HUES48 (cell line): ENCODE measurements at regions not wholly inside any gene's neighbourhood (a gene's known extent, or its start where the extent isn't known, plus 50 kb on each side); places are given as distances from the start of the nearest gene placed in this dataset.
"Not testable (repeated sequence)": the region's sequence is repeated elsewhere in the genome, so short reads cannot be mapped to it uniquely, and the experiment has no call there.

ENCODE experiments used
- H3K27ac ChIP-seq: one replicate; pipeline ENCODE4 v1.7.0; 2013; ENCODE audit warnings: low read depth, low read length, inconsistent platforms
- H3K27me3 ChIP-seq: 2 replicates; pipeline ENCODE4 v1.6.1; 2013; ENCODE audit warnings: mild to moderate bottlenecking, low read length; ENCODE audit not compliant: control insufficient read depth, insufficient read depth
- H3K36me3 ChIP-seq: 2 replicates; pipeline ENCODE4 v1.6.1; 2013; ENCODE audit warnings: low read length; ENCODE audit not compliant: control insufficient read depth, insufficient read depth
- H3K4me1 ChIP-seq: 2 replicates; pipeline ENCODE4 v1.6.1; 2013; ENCODE audit warnings: mild to moderate bottlenecking, low read length; ENCODE audit not compliant: control insufficient read depth, insufficient read depth
- H3K4me3 ChIP-seq: 2 replicates; pipeline ENCODE4 v1.5.1; 2013; ENCODE audit warnings: mild to moderate bottlenecking, low read depth, low read length
- H3K9ac ChIP-seq: 2 replicates; pipeline ENCODE4 v1.6.1; 2013; ENCODE audit warnings: mild to moderate bottlenecking, low read depth, low read length, moderate library complexity
- H3K9me3 ChIP-seq: 2 replicates; pipeline ENCODE4 v1.6.1; 2013; ENCODE audit warnings: low read length; ENCODE audit not compliant: control insufficient read depth, insufficient read depth

DNA sequence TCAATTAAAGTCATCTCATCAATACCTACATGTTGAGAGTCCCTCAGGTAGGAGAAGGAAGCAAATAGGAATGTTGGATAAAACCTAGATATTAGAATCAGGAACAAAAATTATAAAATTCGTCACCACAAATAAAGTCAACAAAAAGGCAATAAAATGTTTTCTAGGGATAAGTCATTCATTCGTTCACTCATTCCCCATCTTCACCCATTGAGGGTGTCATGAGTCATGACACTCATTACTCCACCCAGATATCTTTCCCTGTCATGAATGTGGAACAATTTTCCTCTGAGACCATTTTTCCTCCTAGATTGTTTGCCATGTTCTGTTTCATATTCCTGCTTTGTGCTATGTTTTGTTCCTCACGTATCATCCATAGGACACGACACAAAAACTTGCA is 50.9 kb upstream of the OLIG3 start:
- Histone ChIP-seq H3K9ac (no peak overlapping the region), H3K27me3 (no peaks in the 10 kb centered on the region), H3K27ac (no peak overlapping the region), H3K36me3 (no peaks in the 10 kb centered on the region), H3K4me1 (peaks cover 58% of the 10 kb centered on the region), H3K9me3 (no peaks in the 10 kb centered on the region), H3K4me3 (no peak overlapping the region)

DNA sequence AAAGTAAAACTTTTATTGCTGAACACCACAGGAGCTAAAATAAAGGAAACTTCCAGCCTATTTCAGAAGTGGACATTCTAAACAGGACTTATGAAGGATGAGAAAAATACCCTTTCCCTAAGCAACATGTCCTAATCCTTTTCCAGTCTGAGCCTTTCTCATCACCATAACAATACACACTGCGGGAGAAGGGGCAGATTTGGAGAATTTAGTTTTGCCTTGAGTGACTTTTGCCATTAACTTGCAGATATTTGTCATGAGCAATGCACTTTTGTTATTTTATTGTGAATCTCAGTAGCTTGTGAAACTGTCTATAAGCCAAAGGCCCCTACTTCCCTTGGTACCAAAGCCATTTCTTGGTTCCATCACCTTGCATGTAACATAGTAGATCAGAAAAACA is 53.0 kb upstream of the OLIG3 start:
- H3K36me3 ChIP-seq: no peaks in the 10 kb centered on the region
- H3K4me1 ChIP-seq: peaks cover 50% of the 10 kb centered on the region
- no peaks in the 10 kb centered on the region for H3K27me3 ChIP-seq
- H3K9ac ChIP-seq: no peak overlapping the region
- H3K27ac ChIP-seq: peak overlapping the region; percentile 9
- H3K4me3 ChIP-seq: peak overlapping the region; percentile 20; the same call in 1 of the 2 replicates
- no peaks in the 10 kb centered on the region for H3K9me3 ChIP-seq

GRCh38 chr6:137547601-137548000 is 53.4 kb upstream of the OLIG3 start:
- H3K36me3 ChIP-seq: no peaks in the 10 kb centered on the region
- no peaks in the 10 kb centered on the region for H3K27me3 ChIP-seq
- H3K9ac ChIP-seq: no peak overlapping the region
- no peaks in the 10 kb centered on the region for H3K9me3 ChIP-seq
- peaks cover 46% of the 10 kb centered on the region for H3K4me1 ChIP-seq
- H3K4me3 ChIP-seq: peak overlapping the region; percentile 20; the same call in 1 of the 2 replicates
- H3K27ac ChIP-seq: peak overlapping the region; percentile 9

- no peaks in the 10 kb centered on the region for H3K27me3 ChIP-seq
- H3K9ac ChIP-seq: no peak overlapping the region
- no peaks in the 10 kb centered on the region for H3K36me3 ChIP-seq
- H3K4me1 ChIP-seq: peaks cover 35% of the 10 kb centered on the region
- no peaks in the 10 kb centered on the region for H3K9me3 ChIP-seq
- H3K4me3 ChIP-seq: no peak overlapping the region
- H3K27ac ChIP-seq: no peak overlapping the region
Measured at GRCh38 chr6:137549106-137549505, 54.9 kb upstream of the OLIG3 start.

DNA sequence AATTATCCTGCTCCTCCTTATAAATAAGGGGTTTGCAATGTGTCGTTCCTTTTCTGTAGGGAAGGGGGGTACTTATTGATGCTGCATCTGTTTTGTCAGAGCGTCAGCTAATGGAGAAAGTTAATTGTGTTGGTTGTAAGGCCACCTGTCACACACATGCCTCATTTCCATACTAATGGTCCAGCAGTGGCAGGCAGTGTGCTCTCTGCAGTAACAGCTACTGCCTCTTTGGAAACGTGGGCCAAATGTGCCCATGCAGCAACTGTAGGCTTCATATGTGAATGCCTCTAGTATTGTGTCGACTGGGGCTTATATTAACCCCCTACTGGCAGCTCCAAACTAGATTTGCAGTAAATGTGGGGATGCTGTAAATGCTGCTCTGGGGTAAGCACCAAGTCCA is 56.3 kb upstream of the OLIG3 start:
- H3K27me3 ChIP-seq: no peaks in the 10 kb centered on the region
- H3K27ac ChIP-seq: no peak overlapping the region
- H3K9me3 ChIP-seq: no peaks in the 10 kb centered on the region
- no peak overlapping the region for H3K4me3 ChIP-seq
- H3K9ac ChIP-seq: no peak overlapping the region
- H3K36me3 ChIP-seq: no peaks in the 10 kb centered on the region
- peaks cover 35% of the 10 kb centered on the region for H3K4me1 ChIP-seq

GRCh38 chr6:137552146-137552545 is 58.0 kb upstream of the OLIG3 start:
- no peak overlapping the region for H3K9ac ChIP-seq
- no peak overlapping the region for H3K27ac ChIP-seq
- H3K27me3 ChIP-seq: no peaks in the 10 kb centered on the region
- no peaks in the 10 kb centered on the region for H3K9me3 ChIP-seq
- no peak overlapping the region for H3K4me3 ChIP-seq
- H3K4me1 ChIP-seq: peaks cover 21% of the 10 kb centered on the region
- H3K36me3 ChIP-seq: no peaks in the 10 kb centered on the region

- no peak overlapping the region for H3K9ac ChIP-seq
- no peaks in the 10 kb centered on the region for H3K36me3 ChIP-seq
- H3K27ac ChIP-seq: no peak overlapping the region
- H3K4me3 ChIP-seq: no peak overlapping the region
- H3K4me1 ChIP-seq: peaks cover 14% of the 10 kb centered on the region
- no peaks in the 10 kb centered on the region for H3K27me3 ChIP-seq
- no peaks in the 10 kb centered on the region for H3K9me3 ChIP-seq
Measured at GRCh38 chr6:137552809-137553208, 58.6 kb upstream of the OLIG3 start.

- not testable (repeated sequence) for H3K9ac ChIP-seq, H3K4me3 ChIP-seq, H3K9me3 ChIP-seq, H3K27ac ChIP-seq, H3K27me3 ChIP-seq, H3K36me3 ChIP-seq, H3K4me1 ChIP-seq
Measured at GRCh38 chr6:137559521-137560183, 65.5 kb upstream of the OLIG3 start.

DNA sequence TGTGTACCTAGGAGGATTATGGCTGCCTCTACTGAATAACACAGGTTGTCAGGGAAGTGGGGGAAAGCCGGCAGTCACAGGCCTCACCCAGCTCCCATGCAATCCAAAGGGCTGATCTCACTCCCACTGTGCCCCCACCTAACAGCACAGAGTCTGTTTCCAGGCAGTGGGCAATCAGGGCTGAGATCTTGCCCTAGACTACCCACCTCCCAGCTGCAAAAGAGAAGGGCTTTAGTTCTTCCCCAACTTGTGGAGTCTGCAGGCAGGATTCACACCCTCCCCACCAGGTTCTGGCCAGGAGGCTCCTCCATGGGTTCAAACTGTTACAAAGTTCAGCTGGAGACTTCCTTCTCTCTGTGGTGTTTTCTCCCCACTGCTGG is 66.0 kb upstream of the OLIG3 start:
- Histone ChIP-seq H3K9me3 (no peaks in the 10 kb centered on the region), H3K27me3 (no peaks in the 10 kb centered on the region), H3K36me3 (no peaks in the 10 kb centered on the region), H3K27ac (no peak overlapping the region), H3K4me3 (no peak overlapping the region), H3K9ac (no peak overlapping the region), H3K4me1 (no peaks in the 10 kb centered on the region)

DNA sequence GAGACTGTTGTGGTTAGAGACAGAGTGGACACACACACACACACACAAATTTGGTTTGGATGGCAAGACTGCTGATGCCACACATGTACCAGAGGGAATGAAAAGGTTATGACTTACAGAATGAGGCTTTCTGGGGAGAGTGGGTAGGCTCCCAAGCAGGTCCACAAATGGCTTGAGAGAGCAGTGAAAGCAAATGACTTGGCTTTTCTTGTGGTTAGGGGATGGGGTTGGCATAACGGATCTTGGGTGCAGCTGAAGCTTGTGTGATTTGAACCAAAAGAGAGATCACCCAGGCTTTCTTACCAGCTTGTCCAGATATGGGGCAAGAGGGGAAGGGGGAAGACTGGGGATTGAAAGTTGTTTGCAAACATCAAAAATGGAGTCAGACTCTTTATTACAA is 73.9 kb upstream of the OLIG3 start:
- Histone ChIP-seq H3K27ac (no peak overlapping the region), H3K27me3 (no peaks in the 10 kb centered on the region; the same call in 1 of the 2 replicates), H3K9me3 (no peaks in the 10 kb centered on the region), H3K9ac (no peak overlapping the region), H3K36me3 (no peaks in the 10 kb centered on the region), H3K4me3 (no peak overlapping the region), H3K4me1 (0 out of 2 replicates have a peak, but pooled peaks cover 3% of the 10 kb centered on the region)

GRCh38 chr6:137570393-137570792 is 76.2 kb upstream of the OLIG3 start:
- no peak overlapping the region for H3K4me3 ChIP-seq
- no peaks in the 10 kb centered on the region for H3K36me3 ChIP-seq
- peaks cover 6% of the 10 kb centered on the region; the same call in 1 of the 2 replicates for H3K4me1 ChIP-seq
- H3K9me3 ChIP-seq: no peaks in the 10 kb centered on the region
- no peak overlapping the region for H3K27ac ChIP-seq
- H3K27me3 ChIP-seq: no peaks in the 10 kb centered on the region; the same call in 1 of the 2 replicates
- H3K9ac ChIP-seq: no peak overlapping the region
